SIG-M5 treated with dmso at 0.1 percent for 504 hours (cell line): ENCODE measurements at regions not wholly inside any gene's neighbourhood (a gene's known extent, or its start where the extent isn't known, plus 50 kb on each side); places are given as distances from the start of the nearest gene placed in this dataset.

Source experiments
- DNase-seq: peaks from one replicate; lab custom pipeline; 2025; ENCODE audit not compliant: unreplicated experiment; lab: John Stamatoyannopoulos, UW

- DNase-seq: no peak
Observed at GRCh38 chr6:100268326-100268725, 196.4 kb downstream of the SIM1 start.

GRCh38 chr6:100267721-100268123 is 197.0 kb downstream of the SIM1 start:
- DNase-seq: no peak

- no peak for DNase-seq
Observed at GRCh38 chr6:100266494-100267401, 198.0 kb downstream of the SIM1 start.

DNA sequence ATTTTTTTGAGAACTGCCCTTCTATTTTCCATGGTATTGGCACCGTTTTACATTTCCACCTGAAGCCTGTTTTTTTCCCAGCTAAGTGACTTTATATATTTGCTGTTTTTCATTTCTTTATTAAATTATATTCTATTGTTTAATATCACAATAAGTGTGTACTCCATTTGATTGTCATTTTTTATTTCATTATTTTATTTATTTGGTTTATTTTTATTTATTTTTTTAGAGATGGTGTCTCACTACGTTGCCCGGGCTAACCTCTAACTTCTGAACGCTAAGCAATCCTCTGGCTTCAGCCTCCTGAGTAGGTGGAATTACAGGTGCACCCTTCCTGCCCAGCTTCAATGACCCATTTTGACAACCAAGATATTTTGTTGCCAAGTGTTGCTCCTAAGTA is 202.6 kb downstream of the SIM1 start:
- no peak for DNase-seq

- DNase-seq: peak; percentile 89
Observed at GRCh38 chr6:100261486-100261885, 203.2 kb downstream of the SIM1 start.

GRCh38 chr6:100260584-100260983 is 204.1 kb downstream of the SIM1 start:
- DNase-seq: no peak

DNA sequence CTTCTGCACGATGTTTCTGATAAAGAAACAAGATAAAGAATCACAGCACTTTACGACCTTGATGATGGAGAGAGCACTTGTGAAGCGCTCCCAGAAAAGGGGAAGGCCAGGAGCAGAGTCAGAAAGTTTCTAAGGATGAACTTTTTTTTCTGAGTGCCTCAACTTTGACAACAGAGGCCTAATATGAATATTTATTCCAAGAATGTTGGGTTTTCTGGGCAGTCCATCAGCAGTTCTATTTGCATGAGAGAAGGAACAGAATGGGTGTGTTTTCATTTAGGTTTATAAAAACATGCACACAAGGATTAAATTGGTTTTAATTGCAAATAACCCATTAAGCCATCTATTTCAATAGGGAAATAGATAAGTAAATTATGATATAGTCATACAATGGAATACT is 204.9 kb downstream of the SIM1 start:
- no peak for DNase-seq

DNA sequence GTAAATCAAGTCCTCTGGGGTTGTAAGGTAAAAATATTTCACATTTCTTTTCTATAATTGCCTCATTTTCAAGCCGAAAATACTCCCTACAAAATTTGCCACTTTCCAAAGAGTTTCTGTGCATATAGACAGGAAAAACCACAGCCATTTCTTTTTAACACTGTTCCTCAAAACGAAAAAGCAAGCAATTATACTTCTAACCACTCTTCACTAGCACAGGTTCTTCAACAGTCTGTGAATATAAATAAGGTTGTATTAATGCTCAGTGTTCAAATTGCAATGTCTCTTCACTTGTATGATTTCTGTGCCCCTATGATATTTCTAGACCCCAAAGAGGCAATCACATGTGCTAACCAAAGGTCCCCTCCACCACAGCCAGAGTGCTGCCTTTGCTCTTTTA is 206.0 kb downstream of the SIM1 start:
- no peak for DNase-seq

DNA sequence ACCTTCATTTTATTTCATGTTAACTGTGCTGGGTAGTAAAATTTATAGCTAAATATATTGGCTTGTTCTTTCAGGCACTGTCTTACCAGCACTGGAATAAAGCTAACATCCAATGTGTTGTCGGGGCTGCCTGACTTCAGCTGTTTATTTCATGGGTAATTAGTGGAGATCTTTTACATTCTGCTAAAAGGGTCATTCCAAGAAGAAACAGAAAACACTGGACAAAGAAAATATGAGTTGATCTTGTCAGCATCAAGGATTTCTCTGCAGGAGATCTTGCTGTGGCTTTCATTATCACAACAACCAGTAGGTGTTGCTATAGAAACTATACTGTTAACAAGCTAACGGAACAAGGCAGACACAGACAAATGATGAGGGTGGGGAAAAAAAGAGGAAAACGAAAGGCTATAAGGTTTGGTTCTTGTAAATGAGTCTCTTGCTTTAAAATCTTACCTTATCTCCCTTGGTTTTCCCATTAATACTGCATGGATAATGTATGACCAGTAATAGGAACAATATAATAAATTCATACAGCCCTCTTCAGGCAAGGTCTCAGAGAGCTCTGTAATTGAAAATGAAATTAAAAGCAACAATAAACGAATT is 206.8 kb downstream of the SIM1 start:
- peak; percentile 78 for DNase-seq

DNA sequence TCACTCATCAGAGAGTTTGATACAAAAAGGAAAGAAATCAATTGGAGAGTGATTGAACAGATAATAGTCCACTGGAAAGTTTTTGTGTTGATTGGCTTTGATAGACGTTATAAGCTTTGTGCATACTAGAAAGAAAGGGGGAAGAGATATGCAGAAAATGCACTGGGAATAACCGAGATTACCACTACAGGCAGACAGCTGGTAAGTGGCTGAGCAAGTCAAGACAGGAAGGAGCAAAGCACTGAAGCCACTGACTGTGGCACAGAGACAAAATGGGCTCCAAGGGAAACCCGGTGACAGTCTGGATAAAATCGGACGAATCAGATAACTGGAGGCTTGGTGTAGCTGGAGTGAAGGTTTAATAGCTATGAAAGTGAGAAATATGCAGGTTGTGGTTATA is 209.0 kb downstream of the SIM1 start:
- DNase-seq: no peak

DNA sequence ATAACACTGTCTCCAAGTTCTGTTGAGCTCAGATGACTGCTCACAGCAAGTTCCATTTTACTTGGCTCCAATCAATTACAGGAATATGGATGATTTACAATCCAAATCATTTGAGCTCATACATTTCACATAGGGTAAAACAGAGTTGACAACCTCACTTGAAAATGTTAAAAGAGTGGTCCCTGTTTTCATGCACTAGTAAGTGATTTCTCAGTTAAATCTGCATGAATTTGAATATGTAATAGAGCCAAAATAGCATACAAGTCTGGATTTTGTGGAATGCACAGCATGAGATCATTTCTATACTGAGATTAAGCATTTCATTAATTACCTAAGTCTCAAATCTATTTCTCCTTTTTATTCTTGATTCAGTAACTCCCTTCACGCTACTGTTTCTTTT is 217.6 kb downstream of the SIM1 start:
- DNase-seq: no peak

DNA sequence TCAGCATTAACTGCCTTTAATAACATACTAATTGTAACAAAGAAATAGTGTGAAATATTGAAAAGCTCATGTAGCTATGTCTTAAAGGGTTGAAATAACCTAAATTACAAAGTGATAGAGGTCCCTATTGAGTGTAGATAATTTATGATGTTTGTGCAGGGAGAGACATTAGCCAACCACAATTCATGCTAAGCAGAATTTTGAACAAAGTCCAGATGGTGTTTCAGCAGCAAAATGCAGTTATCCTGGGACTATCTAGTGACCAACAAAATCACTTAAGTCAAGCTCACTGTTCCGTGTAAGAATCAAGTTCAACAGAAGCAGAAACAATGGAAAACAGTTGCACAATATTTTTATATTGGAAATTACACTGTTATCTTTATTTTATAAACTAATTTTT is 218.5 kb downstream of the SIM1 start:
- DNase-seq: no peak

DNA sequence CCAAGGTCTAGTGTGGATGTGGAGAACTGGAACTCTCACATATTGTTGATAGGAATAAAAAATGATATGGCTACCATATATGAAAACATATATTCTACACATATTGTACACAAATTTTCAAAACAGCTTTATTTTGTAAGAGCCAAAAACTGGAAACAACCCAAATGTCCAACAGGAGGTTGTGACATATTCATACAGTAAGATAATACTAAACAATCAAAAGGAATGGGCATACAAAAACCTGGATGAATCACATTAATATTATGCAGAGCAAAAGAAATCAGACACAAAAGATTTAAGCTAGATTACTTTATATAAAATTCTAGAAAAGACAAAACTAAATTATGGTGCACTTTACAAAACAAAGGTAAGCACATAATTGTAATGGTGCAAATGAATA is 223.9 kb downstream of the SIM1 start:
- no peak for DNase-seq

GRCh38 chr6:100237821-100238220 is 226.9 kb downstream of the SIM1 start:
- DNase-seq: no peak

GRCh38 chr6:100236389-100236788 is 228.3 kb downstream of the SIM1 start:
- DNase-seq: no peak

GRCh38 chr6:100235631-100236030 is 229.1 kb downstream of the SIM1 start:
- DNase-seq: no peak

- DNase-seq: no peak
Observed at GRCh38 chr6:100234625-100235024, 230.1 kb downstream of the SIM1 start.

- DNase-seq: no peak
Observed at GRCh38 chr6:100232781-100233573, 231.7 kb downstream of the SIM1 start.

DNA sequence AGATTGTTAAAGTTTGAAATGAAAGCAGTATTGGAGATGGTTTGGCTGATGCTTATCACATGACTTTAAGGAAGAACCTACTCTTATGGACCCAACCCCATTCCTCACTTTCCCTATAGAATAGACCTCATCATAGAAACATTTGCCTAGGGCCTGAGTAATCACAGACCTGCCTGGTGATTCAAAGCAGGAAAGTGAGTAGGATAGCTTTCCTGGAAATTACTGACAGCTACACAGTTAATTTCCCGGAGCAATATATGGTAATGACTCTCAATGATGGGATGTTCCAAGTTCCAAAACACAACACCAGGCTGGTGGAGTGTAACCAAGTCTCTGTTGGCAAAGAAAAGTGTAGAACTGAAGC is 233.8 kb downstream of the SIM1 start:
- DNase-seq: no peak

DNA sequence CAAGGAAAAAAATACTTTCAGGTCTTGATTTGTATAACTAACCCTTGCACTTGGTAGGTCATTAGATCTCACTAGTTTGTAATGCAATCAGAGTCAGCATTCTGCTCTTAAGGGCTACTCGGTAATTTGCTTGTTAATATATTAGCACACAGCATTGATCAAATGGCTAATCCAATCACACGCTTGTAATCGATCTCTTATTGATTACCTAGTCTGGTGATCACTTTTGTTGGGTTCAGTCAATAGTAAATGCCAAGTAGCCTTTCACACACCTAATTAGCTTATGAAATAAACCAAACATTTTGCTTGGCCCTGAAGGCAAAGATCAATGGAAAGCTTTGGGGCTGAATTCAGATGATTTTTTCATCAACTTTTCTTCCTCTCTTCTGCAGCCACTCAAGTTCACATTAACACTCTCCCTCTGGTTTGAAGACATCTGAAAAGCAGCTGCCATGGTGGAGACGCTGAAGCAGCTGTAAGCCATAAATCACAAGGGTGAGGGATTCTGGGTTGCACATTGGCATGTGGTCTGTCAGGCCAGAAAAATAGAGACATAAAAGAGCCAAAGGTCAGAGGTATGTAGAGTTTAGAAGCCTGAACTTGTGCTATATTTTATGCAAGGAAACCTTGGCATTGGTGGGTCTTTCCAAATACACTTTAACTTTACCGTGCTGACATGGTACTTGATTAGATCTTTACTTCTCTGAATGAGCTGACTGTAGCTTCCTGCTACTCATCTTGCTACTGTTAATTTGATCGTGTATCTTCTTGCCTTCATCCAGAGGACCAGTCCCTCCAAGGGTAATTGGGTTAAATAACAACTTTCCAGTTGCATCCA is 234.4 kb downstream of the SIM1 start:
- no peak for DNase-seq

GRCh38 chr6:100229512-100229911 is 235.2 kb downstream of the SIM1 start:
- DNase-seq: no peak
